Gastroesophageal sphincter (tissue), 3 donors: ENCODE measurements at regions not wholly inside any gene's neighbourhood (a gene's known extent, or its start where the extent isn't known, plus 50 kb on each side); places are given as distances from the start of the nearest gene placed in this dataset.

Source experiments
- CTCF ChIP-seq, 4 experiments: fragments of 200-600 bp in 2 of 4; fragments of 450-650 bp in 2 of 4; sonication (generic) in 1 of 4; IDR thresholded peaks; one replicate each; pipeline ENCODE4 v1.5.1; 2017 to 2019; ENCODE audit warnings: antibody characterized with exemption in 4 of 4, mild to moderate bottlenecking in 2 of 4, moderate library complexity in 2 of 4
- EP300 ChIP-seq: sonication (generic); formaldehyde crosslinking; IDR thresholded peaks from one replicate; pipeline ENCODE4 v1.6.1; 2017; ENCODE audit warnings: antibody characterized with exemption, mild to moderate bottlenecking
- POLR2A ChIP-seq, 2 donors: fragments of 450-650 bp; IDR thresholded peaks; one replicate each; pipeline ENCODE4 v1.6.1; 2017; ENCODE audit warnings: antibody characterized with exemption in 2 of 2, mild to moderate bottlenecking in 2 of 2, moderate library complexity in 1 of 2

- TF ChIP-seq CTCF (IDR thresholded peaks at IDR 0.05), result no peak
- TF ChIP-seq POLR2A (IDR thresholded peaks at IDR 0.05), result no peak
- TF ChIP-seq EP300, result no peak
Observed at GRCh38 chr7:22649686-22650085, 77.3 kb upstream of the IL6 start.
